A673 (cell line): ENCODE measurements at regions not wholly inside any gene's neighbourhood (a gene's known extent, or its start where the extent isn't known, plus 50 kb on each side); places are given as distances from the start of the nearest gene placed in this dataset.

Experiments
- BruUV-seq: library from RNA; stranded (reverse); fragments of 400-500 nt; replicated peaks from 2 replicates; lab custom pipeline; 2021; lab: Mats Ljungman, UMichigan
- CTCF ChIA-PET: fragments of 300-600 bp; sonication (Branson Sonifier 250); formaldehyde crosslinking; loops from one replicate; lab custom pipeline; 2022; ENCODE audit warnings: antibody characterized with exemption; lab: Charles Lee
- POLR2A ChIA-PET: fragments of 300-600 bp; sonication (Branson Sonifier 250); formaldehyde crosslinking; loops from one replicate; lab custom pipeline; 2022; ENCODE audit warnings: antibody characterized with exemption; ENCODE audit not compliant: low non-redundant PET; lab: Charles Lee
- DNase-seq: peaks from one replicate; pipeline ENCODE4 v3.0.0-alpha.2; 2015; ENCODE audit warnings: low spot score
- H3K27ac ChIP-seq: fragments of 200-600 bp; sonication (generic); 2 replicates; pipeline ENCODE4 v1.5.1; 2016; ENCODE audit warnings: mixed run types, low read depth, mild to moderate bottlenecking, mixed read lengths, antibody characterized with exemption, low read length; ENCODE audit not compliant: poor library complexity, severe bottlenecking
- H3K27me3 ChIP-seq: fragments of 200-600 bp; sonication (generic); replicated peaks from 2 replicates; pipeline ENCODE4 v1.6.1; 2017; ENCODE audit warnings: mixed run types, low read depth, mild to moderate bottlenecking, mixed read lengths, antibody characterized with exemption, low read length; ENCODE audit not compliant: insufficient read depth, poor library complexity
- H3K36me3 ChIP-seq: fragments of 200-600 bp; sonication (generic); 2 replicates; pipeline ENCODE4 v1.6.1; 2016; ENCODE audit warnings: mixed run types, mild to moderate bottlenecking, mixed read lengths, antibody characterized with exemption, low read length; ENCODE audit not compliant: insufficient read depth, poor library complexity, severe bottlenecking
- H3K4me1 ChIP-seq: fragments of 200-600 bp; sonication (generic); 2 replicates; pipeline ENCODE4 v1.6.1; 2017; ENCODE audit warnings: mixed run types, mild to moderate bottlenecking, mixed read lengths, antibody characterized with exemption, low read length; ENCODE audit not compliant: insufficient read depth, poor library complexity, severe bottlenecking
- H3K4me3 ChIP-seq: fragments of 200-600 bp; sonication (generic); 2 replicates; pipeline ENCODE4 v1.5.1; 2016; ENCODE audit warnings: low read depth, mixed run types, mild to moderate bottlenecking, mixed read lengths, low read length; ENCODE audit not compliant: poor library complexity, severe bottlenecking
- H3K9me3 ChIP-seq: fragments of 200-600 bp; sonication (generic); 2 replicates; pipeline ENCODE4 v1.6.1; 2016; ENCODE audit warnings: mixed run types, low read depth, mild to moderate bottlenecking, mixed read lengths, antibody characterized with exemption, low read length; ENCODE audit not compliant: poor library complexity, severe bottlenecking
- CTCF ChIP-seq: fragments of 300-800, 200-600 bp; sonication (generic); conservative IDR thresholded peaks from 2 replicates; pipeline ENCODE4 v1.5.1; 2017; ENCODE audit warnings: low read depth, mild to moderate bottlenecking, antibody characterized with exemption, low read length, moderate library complexity, mixed read lengths
- EZH2 ChIP-seq: fragments of 200-600 bp; sonication (generic); IDR thresholded peaks from 2 replicates; pipeline ENCODE4 v1.6.1; 2017; ENCODE audit warnings: borderline replicate concordance, low read depth, mild to moderate bottlenecking, mixed read lengths, antibody characterized with exemption, low read length; ENCODE audit not compliant: poor library complexity, severe bottlenecking
- intact Hi-C: fragments of 100-400 bp; cut with micrococcal nuclease; formaldehyde crosslinking; loops from one replicate; pipeline ENCODE4 v1.10.0; 2022; ENCODE audit not compliant: unreplicated experiment

- ChIA-PET POLR2A (no interaction called here), CTCF (no interaction called here)
- no peak overlapping the region for H3K27ac ChIP-seq
- intact Hi-C loops, result no loop called here
- no peaks in the 10 kb centered on the region for H3K36me3 ChIP-seq
- no TSS peak for BruUV-seq
- no peak overlapping the region for H3K4me3 ChIP-seq
- TF ChIP-seq EZH2 (no peak), CTCF (no peak)
- no peak for DNase-seq
- H3K9me3 ChIP-seq, result no peaks in the 10 kb centered on the region
- no peaks in the 10 kb centered on the region for H3K27me3 ChIP-seq
- H3K4me1 ChIP-seq, result no peaks in the 10 kb centered on the region
Observed at GRCh38 chr20:51195990-51196389, 173.1 kb upstream of the KCNG1 start.

- TF ChIP-seq CTCF, result no peak
- no peak for TF ChIP-seq EZH2
- ChIA-PET POLR2A (no interaction called here), CTCF (no interaction called here)
- peak; percentile 61 for DNase-seq
- Histone ChIP-seq H3K27ac (no peak overlapping the region), H3K9me3 (no peaks in the 10 kb centered on the region), H3K4me3 (no peak overlapping the region), H3K36me3 (no peaks in the 10 kb centered on the region), H3K4me1 (no peaks in the 10 kb centered on the region), H3K27me3 (no peaks in the 10 kb centered on the region)
- intact Hi-C loops, result no loop called here
- no TSS peak for BruUV-seq
Observed at GRCh38 chr20:51195419-51195901, 172.6 kb upstream of the KCNG1 start.

- TF ChIP-seq CTCF, result no peak
- no peak for TF ChIP-seq EZH2
- no peaks in the 10 kb centered on the region for H3K9me3 ChIP-seq
- BruUV-seq, result no TSS peak
- H3K4me1 ChIP-seq, result no peaks in the 10 kb centered on the region
- POLR2A ChIA-PET, result no interaction called here
- H3K36me3 ChIP-seq, result no peaks in the 10 kb centered on the region
- H3K4me3 ChIP-seq, result no peak overlapping the region
- no peaks in the 10 kb centered on the region for H3K27me3 ChIP-seq
- intact Hi-C loops, result no loop called here
- CTCF ChIA-PET, result no interaction called here
- no peak overlapping the region for H3K27ac ChIP-seq
- no peak for DNase-seq
Observed at GRCh38 chr20:51193066-51193772, 170.3 kb upstream of the KCNG1 start.
